ENCODE measurements at regions not wholly inside any gene's neighbourhood (a gene's known extent, or its start where the extent isn't known, plus 50 kb on each side); places are given as distances from the start of the nearest gene placed in this dataset.
A peak's percentile ranks its signal among the peaks of the same experiment; 100 is the strongest.

DNA sequence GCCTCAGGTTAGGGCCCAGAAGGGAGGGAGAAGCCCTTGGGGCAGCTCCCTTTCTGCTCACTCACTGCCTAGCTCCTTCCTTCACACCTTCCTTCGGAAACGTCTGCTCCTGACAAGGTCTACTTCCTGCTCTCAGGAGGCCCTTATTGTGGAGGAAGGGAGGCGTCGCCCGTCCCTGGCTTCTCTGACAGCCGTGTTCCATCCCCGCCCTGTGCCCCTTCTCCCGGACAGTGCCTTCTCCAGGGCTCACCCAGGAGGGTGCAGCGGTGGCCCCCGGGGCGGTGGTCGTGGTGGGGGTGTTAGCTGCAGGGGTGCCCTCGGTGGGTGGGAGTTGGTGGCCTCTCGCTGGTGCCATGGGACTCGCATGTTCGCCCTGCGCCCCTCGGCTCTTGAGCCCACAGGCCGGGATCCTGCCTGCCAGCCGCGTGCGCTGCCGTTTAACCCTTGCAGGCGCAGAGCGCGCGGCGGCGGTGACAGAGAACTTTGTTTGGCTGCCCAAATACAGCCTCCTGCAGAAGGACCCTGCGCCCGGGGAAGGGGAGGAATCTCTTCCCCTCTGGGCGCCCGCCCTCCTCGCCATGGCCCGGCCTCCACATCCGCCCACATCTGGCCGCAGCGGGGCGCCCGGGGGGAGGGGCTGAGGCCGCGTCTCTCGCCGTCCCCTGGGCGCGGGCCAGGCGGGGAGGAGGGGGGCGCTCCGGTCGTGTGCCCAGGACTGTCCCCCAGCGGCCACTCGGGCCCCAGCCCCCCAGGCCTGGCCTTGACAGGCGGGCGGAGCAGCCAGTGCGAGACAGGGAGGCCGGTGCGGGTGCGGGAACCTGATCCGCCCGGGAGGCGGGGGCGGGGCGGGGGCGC lies 231.9 kb downstream of the SEC14L1 start (continued):
- TF ChIP-seq HNF1A (IDR thresholded peaks at IDR 0.05; ENCODE audit: low read depth) = no peak
- peak; percentile 51; the same call in 1 of the 2 replicates for TF ChIP-seq HNF1A (CRISPR knock-in tag; IDR thresholded peaks at IDR 0.05; ENCODE audit: borderline replicate concordance)
- TF ChIP-seq GMEB1 (CRISPR knock-in tag; IDR thresholded peaks at IDR 0.05; ENCODE audit: borderline replicate concordance) = peak; percentile 81
- peak; percentile 64; the same call in 1 of the 2 replicates for TF ChIP-seq MXD4 (CRISPR knock-in tag; IDR thresholded peaks at IDR 0.05)
- peak; percentile 68; the same call in 1 of the 2 replicates for TF ChIP-seq IRF1 (CRISPR knock-in tag; IDR thresholded peaks at IDR 0.05; ENCODE audit: low read depth)
- TF ChIP-seq ATF7-NPFF (CRISPR knock-in tag; IDR thresholded peaks at IDR 0.05; ENCODE audit: low read depth) = no peak
- TF ChIP-seq, protein P1, sequence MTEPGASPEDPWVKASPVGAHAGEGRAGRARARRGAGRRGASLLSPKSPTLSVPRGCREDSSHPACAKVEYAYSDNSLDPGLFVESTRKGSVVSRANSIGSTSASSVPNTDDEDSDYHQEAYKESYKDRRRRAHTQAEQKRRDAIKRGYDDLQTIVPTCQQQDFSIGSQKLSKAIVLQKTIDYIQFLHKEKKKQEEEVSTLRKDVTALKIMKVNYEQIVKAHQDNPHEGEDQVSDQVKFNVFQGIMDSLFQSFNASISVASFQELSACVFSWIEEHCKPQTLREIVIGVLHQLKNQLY (CRISPR knock-in tag; IDR thresholded peaks at IDR 0.05) = peak; percentile 54
- no peak for TF ChIP-seq CEBPB (IDR thresholded peaks at IDR 0.05; ENCODE audit: borderline replicate concordance, low read depth, low read length)
- TF ChIP-seq TBX2 (CRISPR knock-in tag; IDR thresholded peaks at IDR 0.05; ENCODE audit: borderline replicate concordance) = peak; percentile 88
- TF ChIP-seq SUZ12 (IDR thresholded peaks at IDR 0.05; ENCODE audit: low read depth, low read length) = no peak
- TF ChIP-seq TGIF2 (CRISPR knock-in tag; IDR thresholded peaks at IDR 0.05) = peak; percentile 20; the same call in 1 of the 2 replicates
- no peak for TF ChIP-seq SMARCE1 (IDR thresholded peaks at IDR 0.05; ENCODE audit: borderline replicate concordance)
- peak; percentile 94 for TF ChIP-seq TARDBP (CRISPR knock-in tag; IDR thresholded peaks at IDR 0.05)
- TF ChIP-seq ZNF549 (CRISPR knock-in tag; IDR thresholded peaks at IDR 0.05) = no peak
- TF ChIP-seq, protein P2, sequence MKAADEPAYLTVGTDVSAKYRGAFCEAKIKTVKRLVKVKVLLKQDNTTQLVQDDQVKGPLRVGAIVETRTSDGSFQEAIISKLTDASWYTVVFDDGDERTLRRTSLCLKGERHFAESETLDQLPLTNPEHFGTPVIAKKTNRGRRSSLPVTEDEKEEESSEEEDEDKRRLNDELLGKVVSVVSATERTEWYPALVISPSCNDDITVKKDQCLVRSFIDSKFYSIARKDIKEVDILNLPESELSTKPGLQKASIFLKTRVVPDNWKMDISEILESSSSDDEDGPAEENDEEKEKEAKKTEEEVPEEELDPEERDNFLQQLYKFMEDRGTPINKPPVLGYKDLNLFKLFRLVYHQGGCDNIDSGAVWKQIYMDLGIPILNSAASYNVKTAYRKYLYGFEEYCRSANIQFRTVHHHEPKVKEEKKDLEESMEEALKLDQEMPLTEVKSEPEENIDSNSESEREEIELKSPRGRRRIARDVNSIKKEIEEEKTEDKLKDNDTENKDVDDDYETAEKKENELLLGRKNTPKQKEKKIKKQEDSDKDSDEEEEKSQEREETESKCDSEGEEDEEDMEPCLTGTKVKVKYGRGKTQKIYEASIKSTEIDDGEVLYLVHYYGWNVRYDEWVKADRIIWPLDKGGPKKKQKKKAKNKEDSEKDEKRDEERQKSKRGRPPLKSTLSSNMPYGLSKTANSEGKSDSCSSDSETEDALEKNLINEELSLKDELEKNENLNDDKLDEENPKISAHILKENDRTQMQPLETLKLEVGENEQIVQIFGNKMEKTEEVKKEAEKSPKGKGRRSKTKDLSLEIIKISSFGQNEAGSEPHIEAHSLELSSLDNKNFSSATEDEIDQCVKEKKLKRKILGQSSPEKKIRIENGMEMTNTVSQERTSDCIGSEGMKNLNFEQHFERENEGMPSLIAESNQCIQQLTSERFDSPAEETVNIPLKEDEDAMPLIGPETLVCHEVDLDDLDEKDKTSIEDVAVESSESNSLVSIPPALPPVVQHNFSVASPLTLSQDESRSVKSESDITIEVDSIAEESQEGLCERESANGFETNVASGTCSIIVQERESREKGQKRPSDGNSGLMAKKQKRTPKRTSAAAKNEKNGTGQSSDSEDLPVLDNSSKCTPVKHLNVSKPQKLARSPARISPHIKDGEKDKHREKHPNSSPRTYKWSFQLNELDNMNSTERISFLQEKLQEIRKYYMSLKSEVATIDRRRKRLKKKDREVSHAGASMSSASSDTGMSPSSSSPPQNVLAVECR (CRISPR knock-in tag; IDR thresholded peaks at IDR 0.05; ENCODE audit: borderline replicate concordance) = peak; percentile 90
- no peak for TF ChIP-seq CBX1 (IDR thresholded peaks at IDR 0.05; ENCODE audit: low read depth)
- peak; percentile 44 for TF ChIP-seq ZFY (CRISPR knock-in tag; IDR thresholded peaks at IDR 0.05)
- no peak for TF ChIP-seq RAD51 (IDR thresholded peaks at IDR 0.05; ENCODE audit: borderline replicate concordance)

Measured in HepG2 (cell line).